ENCODE measurements at regions not wholly inside any gene's neighbourhood (a gene's known extent, or its start where the extent isn't known, plus 50 kb on each side); places are given as distances from the start of the nearest gene placed in this dataset.

DNA sequence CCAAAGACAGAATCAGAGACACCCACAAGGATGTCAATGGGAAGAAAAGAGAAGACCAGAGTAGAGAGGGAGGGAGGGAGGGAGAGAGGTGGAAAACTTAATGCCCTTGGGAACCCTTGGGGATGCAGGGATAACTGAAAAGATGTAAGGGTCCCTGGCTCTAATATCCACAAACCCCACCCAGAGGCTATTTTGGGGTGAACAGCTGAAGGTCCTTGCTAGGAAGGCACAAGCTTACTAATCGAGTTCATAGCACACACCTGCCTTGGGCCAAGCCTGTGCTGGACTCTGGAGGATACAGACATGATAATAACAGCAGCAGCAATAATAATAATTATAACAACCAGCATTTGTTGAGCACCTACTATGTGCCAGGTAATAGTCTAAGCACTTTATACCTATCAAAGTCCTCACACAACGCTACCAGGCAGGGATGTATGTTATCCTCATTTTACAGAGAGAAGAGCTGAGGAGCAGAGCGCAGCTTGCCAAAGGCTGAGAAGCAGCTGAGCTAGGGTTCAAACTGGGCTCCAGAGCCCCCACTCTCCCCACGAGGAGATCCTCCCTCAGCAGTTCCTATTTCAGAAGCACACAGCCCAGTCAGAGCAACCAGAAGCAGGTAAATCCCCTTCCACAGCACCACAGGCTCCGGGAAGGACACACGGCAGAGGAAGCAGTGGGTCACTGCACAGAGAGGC lies 174.2 kb downstream of the ANKRD60 start:
- TF ChIP-seq POLR2A (IDR thresholded peaks at IDR 0.05; ENCODE audit: extremely low read depth, insufficient read length) (no peak), MYC (IDR thresholded peaks at IDR 0.05; ENCODE audit: low read depth, low read length) (no peak)
- TF ChIP-seq, protein P1, sequence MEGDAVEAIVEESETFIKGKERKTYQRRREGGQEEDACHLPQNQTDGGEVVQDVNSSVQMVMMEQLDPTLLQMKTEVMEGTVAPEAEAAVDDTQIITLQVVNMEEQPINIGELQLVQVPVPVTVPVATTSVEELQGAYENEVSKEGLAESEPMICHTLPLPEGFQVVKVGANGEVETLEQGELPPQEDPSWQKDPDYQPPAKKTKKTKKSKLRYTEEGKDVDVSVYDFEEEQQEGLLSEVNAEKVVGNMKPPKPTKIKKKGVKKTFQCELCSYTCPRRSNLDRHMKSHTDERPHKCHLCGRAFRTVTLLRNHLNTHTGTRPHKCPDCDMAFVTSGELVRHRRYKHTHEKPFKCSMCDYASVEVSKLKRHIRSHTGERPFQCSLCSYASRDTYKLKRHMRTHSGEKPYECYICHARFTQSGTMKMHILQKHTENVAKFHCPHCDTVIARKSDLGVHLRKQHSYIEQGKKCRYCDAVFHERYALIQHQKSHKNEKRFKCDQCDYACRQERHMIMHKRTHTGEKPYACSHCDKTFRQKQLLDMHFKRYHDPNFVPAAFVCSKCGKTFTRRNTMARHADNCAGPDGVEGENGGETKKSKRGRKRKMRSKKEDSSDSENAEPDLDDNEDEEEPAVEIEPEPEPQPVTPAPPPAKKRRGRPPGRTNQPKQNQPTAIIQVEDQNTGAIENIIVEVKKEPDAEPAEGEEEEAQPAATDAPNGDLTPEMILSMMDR (IDR thresholded peaks at IDR 0.05; ENCODE audit: low read depth, low read length) = no peak
- TF ChIP-seq, protein P2, sequence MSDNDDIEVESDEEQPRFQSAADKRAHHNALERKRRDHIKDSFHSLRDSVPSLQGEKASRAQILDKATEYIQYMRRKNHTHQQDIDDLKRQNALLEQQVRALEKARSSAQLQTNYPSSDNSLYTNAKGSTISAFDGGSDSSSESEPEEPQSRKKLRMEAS (IDR thresholded peaks at IDR 0.05; ENCODE audit: low read depth, low read length) = no peak
- DNase-seq (ENCODE audit: low read depth) = no peak
- no peak overlapping the region for H3K4me3 ChIP-seq (ENCODE audit: low read depth, low read length)

DNA sequence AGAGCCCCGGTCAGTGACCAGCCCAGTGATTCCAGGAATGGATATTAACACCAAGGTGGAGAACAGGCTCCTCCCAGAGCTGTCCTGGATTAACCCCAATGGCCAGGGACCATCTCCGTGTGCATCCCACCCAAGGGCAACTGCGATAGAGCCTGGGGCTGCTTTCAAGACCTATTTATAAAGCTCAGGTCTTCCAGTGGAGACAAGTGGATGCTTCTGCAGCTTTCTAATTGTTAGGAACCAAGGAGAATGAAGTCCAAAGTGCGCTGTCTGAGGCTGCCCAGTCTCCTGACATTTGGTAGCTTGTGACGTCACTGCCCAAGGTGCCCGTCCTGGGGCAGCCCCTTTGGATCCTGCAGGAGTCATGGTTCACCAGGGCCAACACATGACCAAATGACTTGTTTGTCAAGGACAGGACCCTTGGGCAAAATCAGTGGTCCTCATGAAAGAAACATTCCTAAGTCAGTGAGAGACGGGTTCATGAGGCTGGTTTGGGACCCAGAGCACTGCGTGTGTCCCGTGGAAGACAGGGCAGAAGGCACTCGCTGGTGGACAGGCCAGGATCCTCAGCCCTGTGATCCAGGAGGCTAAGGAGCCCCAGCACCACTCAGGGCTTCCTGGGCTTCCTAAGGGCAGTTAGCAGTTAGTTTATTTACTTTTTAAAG lies 174.9 kb downstream of the ANKRD60 start:
- H3K4me3 ChIP-seq (ENCODE audit: low read depth, low read length) = no peak overlapping the region
- DNase-seq (ENCODE audit: low read depth) = no peak
- TF ChIP-seq, protein P1 (IDR thresholded peaks at IDR 0.05; ENCODE audit: low read depth, low read length) = no peak
- no peak for TF ChIP-seq MYC (IDR thresholded peaks at IDR 0.05; ENCODE audit: low read depth, low read length)
- TF ChIP-seq, protein P2 (IDR thresholded peaks at IDR 0.05; ENCODE audit: low read depth, low read length) = no peak
- TF ChIP-seq POLR2A (IDR thresholded peaks at IDR 0.05; ENCODE audit: extremely low read depth, insufficient read length) = no peak

DNA sequence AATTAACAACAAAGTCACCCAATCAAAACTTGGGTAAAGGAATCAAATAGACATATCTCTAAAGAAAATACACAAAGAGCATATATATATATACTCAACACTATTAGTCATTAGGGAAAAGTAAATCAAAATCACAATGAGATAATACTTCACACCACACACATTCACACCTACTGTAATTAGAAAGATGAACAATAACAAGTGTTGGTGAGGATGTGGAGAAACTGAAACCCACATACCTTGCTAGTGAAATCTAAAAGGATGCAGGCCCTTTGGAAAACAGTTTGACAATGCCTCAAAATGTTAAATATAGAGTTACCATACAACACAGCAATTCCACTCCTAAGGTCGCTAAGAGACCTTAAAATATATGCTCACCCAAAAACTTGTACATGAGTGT lies 177.1 kb downstream of the ANKRD60 start:
- DNase-seq (ENCODE audit: low read depth) = no peak
- H3K4me3 ChIP-seq (ENCODE audit: low read depth, low read length) = no peak overlapping the region
- TF ChIP-seq, protein P1 (IDR thresholded peaks at IDR 0.05; ENCODE audit: low read depth, low read length) = no peak
- TF ChIP-seq, protein P2 (IDR thresholded peaks at IDR 0.05; ENCODE audit: low read depth, low read length) = no peak
- TF ChIP-seq POLR2A (IDR thresholded peaks at IDR 0.05; ENCODE audit: extremely low read depth, insufficient read length) (no peak), MYC (IDR thresholded peaks at IDR 0.05; ENCODE audit: low read depth, low read length) (no peak)

DNA sequence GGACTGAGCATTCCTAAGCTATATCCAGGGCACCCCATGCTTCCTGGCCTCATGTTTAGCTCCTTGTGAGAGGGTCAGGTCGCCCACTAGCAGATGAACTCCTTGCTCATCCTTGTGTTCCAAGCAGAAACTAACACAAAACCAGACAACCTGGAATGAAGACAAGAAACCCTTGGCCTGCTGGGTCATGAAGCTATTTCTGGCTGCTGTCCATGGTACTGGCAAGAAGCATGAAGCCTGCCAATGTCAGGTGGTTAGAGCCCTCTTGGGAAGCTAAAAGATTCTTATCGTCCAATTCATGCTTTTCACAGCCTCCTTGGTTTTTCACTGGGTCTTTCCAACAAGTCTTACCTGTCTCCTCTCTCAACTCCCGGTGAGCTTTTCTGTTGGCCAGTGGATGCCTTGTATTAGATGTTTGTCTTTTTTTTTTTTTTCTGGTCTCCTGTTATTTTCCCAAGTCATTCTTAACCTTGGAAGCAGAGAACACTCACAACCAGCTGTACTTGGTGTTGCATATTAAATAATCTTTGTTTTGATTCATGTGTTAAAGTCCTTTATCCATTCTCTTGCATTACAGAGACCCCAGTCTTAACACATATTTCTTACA lies 180.3 kb downstream of the ANKRD60 start:
- TF ChIP-seq, protein P1 (IDR thresholded peaks at IDR 0.05; ENCODE audit: low read depth, low read length) = no peak
- no peak for TF ChIP-seq POLR2A (IDR thresholded peaks at IDR 0.05; ENCODE audit: extremely low read depth, insufficient read length)
- TF ChIP-seq, protein P2 (IDR thresholded peaks at IDR 0.05; ENCODE audit: low read depth, low read length) = 0 out of 2 replicates have a peak, but pooled peaks have one; percentile 17
- H3K4me3 ChIP-seq (ENCODE audit: low read depth, low read length) = no peak overlapping the region
- DNase-seq (ENCODE audit: low read depth) = peak; percentile 53

DNA sequence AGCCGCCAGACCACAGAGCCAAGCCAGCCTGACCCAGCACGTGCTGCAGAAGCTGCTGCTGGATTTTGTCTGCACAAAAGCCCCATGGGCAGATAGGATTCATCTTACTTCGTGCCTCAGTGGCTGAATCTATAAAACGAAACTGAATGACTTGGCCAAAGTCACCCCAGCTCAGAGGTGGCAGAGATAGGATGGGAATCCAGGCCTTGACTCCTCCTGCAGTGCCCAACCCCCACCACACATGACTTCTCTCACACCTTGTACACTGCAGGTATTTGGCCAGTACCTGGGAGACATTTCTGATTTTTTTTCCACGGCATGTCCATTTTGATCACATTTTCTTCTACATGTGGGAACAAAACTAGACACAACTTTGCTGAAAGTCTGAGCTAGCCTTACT lies 182.1 kb downstream of the ANKRD60 start:
- no peak overlapping the region for H3K4me3 ChIP-seq (ENCODE audit: low read depth, low read length)
- no peak for DNase-seq (ENCODE audit: low read depth)
- TF ChIP-seq, protein P2 (IDR thresholded peaks at IDR 0.05; ENCODE audit: low read depth, low read length) = no peak
- TF ChIP-seq MYC (IDR thresholded peaks at IDR 0.05; ENCODE audit: low read depth, low read length) (no peak), POLR2A (IDR thresholded peaks at IDR 0.05; ENCODE audit: extremely low read depth, insufficient read length) (no peak)
- TF ChIP-seq, protein P1 (IDR thresholded peaks at IDR 0.05; ENCODE audit: low read depth, low read length) = no peak

Data from NB4 (cell line).